Epithelial cell of prostate (primary cell): ENCODE measurements at regions not wholly inside any gene's neighbourhood (a gene's known extent, or its start where the extent isn't known, plus 50 kb on each side); places are given as distances from the start of the nearest gene placed in this dataset.

Experiments
- DNase-seq: peaks from one replicate; pipeline ENCODE4 v3.0.0-alpha.2; 2011; ENCODE audit warnings: low read depth, low spot score
- H3K27ac ChIP-seq: fragments of 450-650 bp; 2 replicates; pipeline ENCODE4 v1.5.1; 2017; ENCODE audit warnings: mild to moderate bottlenecking

DNA sequence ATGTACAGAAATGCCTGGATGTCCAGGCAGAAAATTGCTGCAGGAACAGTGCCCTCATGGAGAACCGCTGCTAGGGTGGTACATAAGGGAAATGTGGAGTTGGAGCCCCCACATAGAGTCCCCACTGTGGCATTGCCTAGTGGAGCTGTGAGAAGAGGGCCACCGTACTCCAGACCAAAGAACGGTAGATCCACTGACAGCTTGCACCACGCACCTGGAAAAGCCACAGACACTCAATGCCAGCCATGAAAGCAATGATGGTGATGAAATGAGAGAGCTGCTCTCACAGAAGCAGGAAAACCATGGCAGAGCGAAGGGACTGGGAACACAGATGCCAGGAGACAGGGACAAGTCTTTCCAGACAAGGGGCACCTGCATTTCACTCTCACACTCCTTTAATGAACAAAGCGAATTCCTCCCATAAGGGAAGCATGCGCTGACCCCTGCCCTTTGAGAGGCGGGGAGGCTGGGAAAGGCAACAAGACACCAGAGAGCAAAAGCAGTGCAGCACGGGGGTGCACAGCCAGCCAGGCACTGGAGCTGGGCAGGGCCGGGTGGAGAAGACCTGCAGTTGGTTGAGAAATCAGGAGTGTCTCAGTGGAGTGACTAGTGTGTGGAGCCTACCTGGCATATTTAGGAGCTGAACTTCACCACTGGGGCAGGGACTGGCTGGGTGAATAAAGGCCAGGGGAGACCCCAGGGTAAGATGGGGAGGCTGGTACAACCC lies 1025.2 kb downstream of the TBC1D22A start:
- no peak overlapping the region for H3K27ac ChIP-seq
- DNase-seq, result no peak

- no peak for DNase-seq
- H3K27ac ChIP-seq, result no peak overlapping the region
These were observed 1024.3 kb downstream of the TBC1D22A start for GRCh38 chr22:47786650-47787290.

GRCh38 chr22:47784991-47785390 lies 1022.5 kb downstream of the TBC1D22A start:
- H3K27ac ChIP-seq, result no peak overlapping the region
- no peak for DNase-seq

GRCh38 chr22:47784367-47784983 lies 1022.0 kb downstream of the TBC1D22A start:
- DNase-seq, result no peak
- H3K27ac ChIP-seq, result no peak overlapping the region

GRCh38 chr22:47783433-47784366 lies 1021.2 kb downstream of the TBC1D22A start:
- no peak for DNase-seq
- no peak overlapping the region for H3K27ac ChIP-seq

DNA sequence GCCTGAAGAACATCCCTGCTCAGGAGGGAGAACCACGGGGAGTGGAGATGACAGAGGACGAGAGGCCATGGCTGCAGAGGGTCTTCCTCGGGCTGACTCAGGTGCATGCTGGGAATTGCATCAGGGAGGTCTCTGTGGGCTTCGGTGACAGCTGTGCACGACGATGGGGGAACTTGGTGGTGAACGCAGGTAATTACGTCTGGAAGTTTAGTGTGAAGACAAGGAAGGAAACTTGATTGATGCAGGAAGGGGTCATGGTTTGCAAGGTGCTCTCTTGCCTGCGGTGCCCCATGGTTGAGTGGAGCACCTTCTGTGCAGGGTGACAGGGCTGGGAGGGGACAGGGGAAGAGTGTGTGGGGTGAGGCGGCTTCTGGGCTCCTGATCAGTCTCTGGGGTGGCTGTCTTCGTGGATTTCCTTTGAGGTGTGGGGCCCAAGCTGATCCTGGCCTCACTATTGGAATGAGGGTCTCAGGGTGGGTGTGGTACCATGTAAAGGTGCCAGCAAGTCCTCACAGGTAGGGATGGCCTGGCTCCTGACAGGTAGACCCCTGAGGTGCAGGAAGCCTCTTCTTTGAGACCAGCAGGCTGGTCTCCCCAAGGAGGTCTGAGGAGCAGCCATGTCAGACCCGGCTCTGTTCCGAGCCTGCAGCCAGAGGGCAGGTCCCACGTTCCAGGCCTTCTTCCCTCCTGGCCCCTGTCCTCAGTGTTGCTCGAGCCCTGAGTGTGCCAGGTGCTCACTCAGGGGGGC lies 1020.1 kb downstream of the TBC1D22A start:
- H3K27ac ChIP-seq, result no peak overlapping the region
- DNase-seq, result no peak

- H3K27ac ChIP-seq, result no peak overlapping the region
- no peak for DNase-seq
These were observed 1019.1 kb downstream of the TBC1D22A start for GRCh38 chr22:47781427-47782111.

DNA sequence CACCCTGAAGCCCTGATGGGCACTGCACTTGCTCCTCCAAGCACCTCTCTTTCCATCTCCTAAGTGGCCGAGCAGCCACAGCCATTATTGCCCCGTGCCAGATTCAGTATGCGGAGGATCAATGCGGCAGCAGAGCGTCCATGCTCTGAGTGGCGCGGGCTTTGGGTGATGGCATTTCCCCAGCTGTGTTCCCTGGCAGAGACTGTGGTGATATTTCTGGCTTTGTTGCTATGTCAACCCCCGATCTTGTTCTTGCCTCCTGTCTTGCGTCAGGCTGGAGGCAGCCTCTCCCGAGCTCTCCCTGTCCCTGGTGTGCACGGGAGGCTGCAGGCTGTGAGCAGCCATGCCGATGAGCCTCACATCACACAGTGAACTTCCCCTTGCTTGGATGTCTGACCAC lies 1018.6 kb downstream of the TBC1D22A start:
- H3K27ac ChIP-seq, result no peak overlapping the region
- no peak for DNase-seq

GRCh38 chr22:47780281-47780875 lies 1017.9 kb downstream of the TBC1D22A start:
- no peak overlapping the region for H3K27ac ChIP-seq
- DNase-seq, result no peak

DNA sequence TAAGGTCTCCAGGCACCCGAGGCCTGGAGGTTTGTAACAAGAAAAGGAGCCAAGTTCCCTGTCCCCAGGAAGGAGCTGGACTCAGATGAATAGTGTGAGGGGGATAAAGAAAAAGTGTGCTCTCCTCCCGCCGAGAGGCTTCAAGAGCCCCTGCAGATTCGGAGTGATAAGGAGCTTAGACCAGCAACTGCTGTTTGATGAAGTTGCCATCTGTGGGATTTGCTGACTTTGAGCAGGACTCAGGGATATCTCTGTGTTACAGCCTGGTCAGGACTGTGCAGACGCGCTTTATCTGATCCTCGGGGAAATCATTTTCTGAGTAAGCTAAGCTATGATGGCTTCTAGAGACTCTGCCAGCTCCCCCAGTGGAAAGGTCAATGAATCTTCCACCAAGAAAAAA lies 1017.0 kb downstream of the TBC1D22A start:
- H3K27ac ChIP-seq, result no peak overlapping the region
- DNase-seq, result no peak

- no peak overlapping the region for H3K27ac ChIP-seq
- DNase-seq, result no peak
These were observed 1015.8 kb downstream of the TBC1D22A start for GRCh38 chr22:47778160-47778658.

- no peak overlapping the region for H3K27ac ChIP-seq
- DNase-seq, result no peak
These were observed 1015.0 kb downstream of the TBC1D22A start for GRCh38 chr22:47777426-47777825.

GRCh38 chr22:47776329-47776728 lies 1013.9 kb downstream of the TBC1D22A start:
- no peak for DNase-seq
- no peak overlapping the region for H3K27ac ChIP-seq

DNA sequence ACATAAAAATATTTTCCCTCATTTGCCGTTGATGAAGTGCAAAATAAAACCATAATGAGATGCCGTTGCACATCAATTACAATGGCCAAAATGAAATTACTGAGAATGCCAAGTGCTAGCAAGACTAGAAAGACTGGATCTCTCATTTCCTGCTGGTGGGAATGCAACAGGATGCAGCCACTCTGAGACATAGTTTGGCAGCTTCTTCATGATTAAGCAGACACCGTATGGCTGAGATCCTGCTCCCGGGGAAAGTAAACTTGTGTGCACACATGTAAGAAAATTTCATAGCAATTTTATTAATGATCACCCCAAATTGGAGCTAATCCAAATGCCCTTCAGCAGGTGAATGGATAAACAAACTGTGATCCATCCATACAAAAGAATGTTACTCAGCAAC lies 1013.2 kb downstream of the TBC1D22A start:
- no peak overlapping the region for H3K27ac ChIP-seq
- DNase-seq, result no peak

GRCh38 chr22:47775191-47775590 lies 1012.7 kb downstream of the TBC1D22A start:
- H3K27ac ChIP-seq, result no peak overlapping the region
- no peak for DNase-seq

DNA sequence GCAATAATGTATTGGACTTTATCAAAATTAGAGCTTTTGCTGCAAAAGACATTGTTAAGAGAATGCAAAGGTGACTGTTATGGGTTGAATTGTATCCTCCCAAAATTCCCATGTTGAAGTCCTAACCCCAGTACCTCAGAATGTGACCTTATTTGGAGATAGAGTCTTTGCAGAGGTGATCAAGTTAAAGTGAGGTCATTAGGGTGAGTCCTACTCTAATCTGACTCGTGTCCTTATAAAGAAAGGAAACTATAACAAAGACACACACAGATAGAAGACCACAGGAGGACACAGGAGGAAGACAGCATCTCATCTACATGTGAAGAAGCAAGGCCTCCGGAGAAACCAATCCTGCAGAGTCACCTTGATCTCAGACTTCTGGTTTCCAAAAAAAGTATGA lies 1011.2 kb downstream of the TBC1D22A start:
- H3K27ac ChIP-seq, result no peak overlapping the region
- DNase-seq, result no peak

GRCh38 chr22:47772864-47773263 lies 1010.4 kb downstream of the TBC1D22A start:
- H3K27ac ChIP-seq, result no peak overlapping the region
- DNase-seq, result no peak

DNA sequence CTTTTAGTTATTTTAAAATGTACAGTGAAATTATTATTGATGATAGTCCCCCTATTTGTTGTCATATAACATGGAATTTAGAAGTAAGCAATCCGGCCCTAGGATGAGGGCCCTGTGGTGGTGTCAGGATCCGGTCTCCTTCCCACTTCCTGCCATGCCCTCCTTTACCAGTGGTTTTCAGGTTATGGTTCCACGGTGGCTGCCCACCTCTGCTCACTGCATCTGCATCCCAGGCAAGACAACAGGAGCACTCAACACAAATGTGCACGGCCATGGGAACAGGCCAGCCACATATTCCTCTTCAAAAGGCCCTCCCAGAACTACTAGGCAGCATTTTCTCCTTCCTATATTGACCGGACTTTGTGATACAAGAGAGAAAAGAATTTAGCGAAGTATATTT lies 1007.2 kb downstream of the TBC1D22A start:
- no peak for DNase-seq
- H3K27ac ChIP-seq, result no peak overlapping the region

- no peak overlapping the region for H3K27ac ChIP-seq
- no peak for DNase-seq
These were observed 1005.6 kb downstream of the TBC1D22A start for GRCh38 chr22:47768027-47768426.
